HG02678 (cell line): ENCODE measurements at regions not wholly inside any gene's neighbourhood (a gene's known extent, or its start where the extent isn't known, plus 50 kb on each side); places are given as distances from the start of the nearest gene placed in this dataset.
"Not testable (repeated sequence)": the region's sequence is repeated elsewhere in the genome, so short reads cannot be mapped to it uniquely, and the experiment has no call there.

ENCODE experiments used
- ATAC-seq: cut with Tn5 transposase; IDR thresholded peaks from one replicate; pipeline ENCODE4 v1.9.1; 2021; ENCODE audit warnings: mild to moderate bottlenecking, moderate library complexity; ENCODE audit not compliant: unreplicated experiment

GRCh38 chr3:59374091-59374817 lies 324.4 kb upstream of the CFAP20DC start:
- ATAC-seq: no peak

- ATAC-seq: no peak
Measured at GRCh38 chr3:59372346-59372745, 322.5 kb upstream of the CFAP20DC start.

GRCh38 chr3:59368900-59369675 lies 319.3 kb upstream of the CFAP20DC start:
- ATAC-seq: no peak

- ATAC-seq: no peak
Measured at GRCh38 chr3:59367150-59367549, 317.3 kb upstream of the CFAP20DC start.

- ATAC-seq: no peak
Measured at GRCh38 chr3:59366218-59366617, 316.4 kb upstream of the CFAP20DC start.

GRCh38 chr3:59364496-59364895 lies 314.7 kb upstream of the CFAP20DC start:
- ATAC-seq: no peak

- not testable (repeated sequence) for ATAC-seq
Measured at GRCh38 chr3:59360312-59360711, 310.5 kb upstream of the CFAP20DC start.

GRCh38 chr3:59341459-59341858 lies 291.6 kb upstream of the CFAP20DC start:
- ATAC-seq: no peak

- ATAC-seq: no peak
Measured at GRCh38 chr3:59339818-59340217, 290.0 kb upstream of the CFAP20DC start.

GRCh38 chr3:59338934-59339333 lies 289.1 kb upstream of the CFAP20DC start:
- ATAC-seq: no peak

GRCh38 chr3:59335338-59335737 lies 285.5 kb upstream of the CFAP20DC start:
- no peak for ATAC-seq

GRCh38 chr3:59334585-59334984 lies 284.8 kb upstream of the CFAP20DC start:
- ATAC-seq: no peak

- ATAC-seq: no peak
Measured at GRCh38 chr3:59327376-59327808, 277.6 kb upstream of the CFAP20DC start.

GRCh38 chr3:59326246-59327024 lies 276.6 kb upstream of the CFAP20DC start:
- ATAC-seq: no peak

- ATAC-seq: no peak
Measured at GRCh38 chr3:59321881-59322540, 272.2 kb upstream of the CFAP20DC start.

- no peak for ATAC-seq
Measured at GRCh38 chr3:59320080-59320479, 270.3 kb upstream of the CFAP20DC start.

- no peak for ATAC-seq
Measured at GRCh38 chr3:59319442-59319841, 269.6 kb upstream of the CFAP20DC start.

GRCh38 chr3:59318881-59319280 lies 269.1 kb upstream of the CFAP20DC start:
- ATAC-seq: no peak

GRCh38 chr3:59317386-59317785 lies 267.6 kb upstream of the CFAP20DC start:
- no peak for ATAC-seq

- no peak for ATAC-seq
Measured at GRCh38 chr3:59316688-59317275, 267.0 kb upstream of the CFAP20DC start.

- peak; percentile 80 for ATAC-seq
Measured at GRCh38 chr3:59313365-59313764, 263.5 kb upstream of the CFAP20DC start.
